ENCODE measurements at regions not wholly inside any gene's neighbourhood (a gene's known extent, or its start where the extent isn't known, plus 50 kb on each side); places are given as distances from the start of the nearest gene placed in this dataset.

GRCh38 chr5:97365918-97366317 is 182.9 kb upstream of the RIOK2 start (continued):
- TF ChIP-seq, protein P1, sequence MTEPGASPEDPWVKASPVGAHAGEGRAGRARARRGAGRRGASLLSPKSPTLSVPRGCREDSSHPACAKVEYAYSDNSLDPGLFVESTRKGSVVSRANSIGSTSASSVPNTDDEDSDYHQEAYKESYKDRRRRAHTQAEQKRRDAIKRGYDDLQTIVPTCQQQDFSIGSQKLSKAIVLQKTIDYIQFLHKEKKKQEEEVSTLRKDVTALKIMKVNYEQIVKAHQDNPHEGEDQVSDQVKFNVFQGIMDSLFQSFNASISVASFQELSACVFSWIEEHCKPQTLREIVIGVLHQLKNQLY (CRISPR knock-in tag; IDR thresholded peaks at IDR 0.05), result no peak
- no peak for TF ChIP-seq MXD4 (CRISPR knock-in tag; IDR thresholded peaks at IDR 0.05; ENCODE audit: borderline replicate concordance)

DNA sequence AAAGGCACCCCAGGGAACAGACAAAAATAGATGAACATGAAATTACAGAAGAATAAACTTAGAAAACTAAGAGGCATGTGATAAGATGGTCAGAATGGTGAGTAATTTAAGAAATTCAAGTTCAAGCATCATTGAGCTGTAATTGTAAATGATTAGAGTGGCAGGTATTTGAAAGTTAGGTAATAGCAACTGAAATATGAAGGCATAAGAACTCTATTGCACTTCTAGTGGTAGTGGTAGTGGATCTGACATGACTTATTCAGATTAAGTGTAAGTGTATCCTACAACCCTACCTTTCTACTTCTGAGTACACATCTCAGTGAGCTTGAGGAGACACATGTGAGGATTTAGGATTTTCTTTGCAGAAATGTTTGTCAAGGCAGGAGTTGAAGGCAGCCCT is 192.9 kb upstream of the RIOK2 start:
- Mint-ChIP-seq H3K36me3 (no peaks in the 10 kb centered on the region), H3K27ac (no peak overlapping the region), H3K27me3 (ENCODE audit: low read depth) (no peaks in the 10 kb centered on the region), H3K4me1 (no peaks in the 10 kb centered on the region), H3K9me3 (no peaks in the 10 kb centered on the region), H3K4me3 (no peak overlapping the region)
- ChIA-PET CTCF (no interaction called here), POLR2A (no interaction called here)
- DNase-seq (ENCODE audit: low spot score) (no peak), ATAC-seq (no peak)
- no peak for TF ChIP-seq CREM (CRISPR knock-in tag; IDR thresholded peaks at IDR 0.05)
- no peak for TF ChIP-seq ATF6 (CRISPR knock-in tag; IDR thresholded peaks at IDR 0.05)

GRCh38 chr5:97377582-97377981 is 194.5 kb upstream of the RIOK2 start:
- Mint-ChIP-seq H3K36me3 (no peaks in the 10 kb centered on the region), H3K27ac (no peak overlapping the region), H3K4me3 (no peak overlapping the region), H3K9me3 (no peaks in the 10 kb centered on the region), H3K27me3 (ENCODE audit: low read depth) (no peaks in the 10 kb centered on the region), H3K4me1 (no peaks in the 10 kb centered on the region)
- DNase-seq (ENCODE audit: low spot score) (no peak), ATAC-seq (no peak)
- POLR2A ChIA-PET, result no interaction called here
- TF ChIP-seq, protein P2, sequence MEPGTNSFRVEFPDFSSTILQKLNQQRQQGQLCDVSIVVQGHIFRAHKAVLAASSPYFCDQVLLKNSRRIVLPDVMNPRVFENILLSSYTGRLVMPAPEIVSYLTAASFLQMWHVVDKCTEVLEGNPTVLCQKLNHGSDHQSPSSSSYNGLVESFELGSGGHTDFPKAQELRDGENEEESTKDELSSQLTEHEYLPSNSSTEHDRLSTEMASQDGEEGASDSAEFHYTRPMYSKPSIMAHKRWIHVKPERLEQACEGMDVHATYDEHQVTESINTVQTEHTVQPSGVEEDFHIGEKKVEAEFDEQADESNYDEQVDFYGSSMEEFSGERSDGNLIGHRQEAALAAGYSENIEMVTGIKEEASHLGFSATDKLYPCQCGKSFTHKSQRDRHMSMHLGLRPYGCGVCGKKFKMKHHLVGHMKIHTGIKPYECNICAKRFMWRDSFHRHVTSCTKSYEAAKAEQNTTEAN (CRISPR knock-in tag; IDR thresholded peaks at IDR 0.05), result no peak
- no peak for TF ChIP-seq ZNF219 (CRISPR knock-in tag; IDR thresholded peaks at IDR 0.05; ENCODE audit: borderline replicate concordance)
- no peak for TF ChIP-seq RORB (CRISPR knock-in tag; IDR thresholded peaks at IDR 0.05)
- TF ChIP-seq NR3C1 (CRISPR knock-in tag; conservative IDR thresholded peaks at IDR 0.05; ENCODE audit: low read depth), result no peak
- TF ChIP-seq GTF2I (CRISPR knock-in tag; conservative IDR thresholded peaks at IDR 0.05), result no peak
- TF ChIP-seq, protein P3, sequence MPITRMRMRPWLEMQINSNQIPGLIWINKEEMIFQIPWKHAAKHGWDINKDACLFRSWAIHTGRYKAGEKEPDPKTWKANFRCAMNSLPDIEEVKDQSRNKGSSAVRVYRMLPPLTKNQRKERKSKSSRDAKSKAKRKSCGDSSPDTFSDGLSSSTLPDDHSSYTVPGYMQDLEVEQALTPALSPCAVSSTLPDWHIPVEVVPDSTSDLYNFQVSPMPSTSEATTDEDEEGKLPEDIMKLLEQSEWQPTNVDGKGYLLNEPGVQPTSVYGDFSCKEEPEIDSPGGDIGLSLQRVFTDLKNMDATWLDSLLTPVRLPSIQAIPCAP (CRISPR knock-in tag; IDR thresholded peaks at IDR 0.05), result no peak
- TF ChIP-seq NR1H2 (CRISPR knock-in tag; IDR thresholded peaks at IDR 0.05), result no peak
- no peak for TF ChIP-seq MYBL2 (CRISPR knock-in tag; IDR thresholded peaks at IDR 0.05)
- no peak for TF ChIP-seq TEAD1 (CRISPR knock-in tag; IDR thresholded peaks at IDR 0.05)
- no peak for TF ChIP-seq ZNF416 (CRISPR knock-in tag; IDR thresholded peaks at IDR 0.05)
- TF ChIP-seq ZNF317 (CRISPR knock-in tag; IDR thresholded peaks at IDR 0.05; ENCODE audit: borderline replicate concordance, low read depth), result no peak
- TF ChIP-seq MAX (CRISPR knock-in tag; IDR thresholded peaks at IDR 0.05), result no peak
- TF ChIP-seq ELF4 (CRISPR knock-in tag; IDR thresholded peaks at IDR 0.05; ENCODE audit: low read depth), result no peak
- no peak for TF ChIP-seq ZBTB21 (CRISPR knock-in tag; IDR thresholded peaks at IDR 0.05; ENCODE audit: borderline replicate concordance)
- CTCF ChIA-PET, result no interaction called here

GRCh38 chr5:97383996-97384395 is 200.9 kb upstream of the RIOK2 start:
- Mint-ChIP-seq H3K9me3 (peaks cover 23% of the 10 kb centered on the region), H3K36me3 (no peaks in the 10 kb centered on the region), H3K4me3 (no peak overlapping the region), H3K27me3 (ENCODE audit: low read depth) (no peaks in the 10 kb centered on the region), H3K4me1 (no peaks in the 10 kb centered on the region), H3K27ac (no peak overlapping the region)
- POLR2A ChIA-PET, result no interaction called here
- CTCF ChIA-PET, result no interaction called here
- no peak for ATAC-seq
- DNase-seq (ENCODE audit: low spot score), result no peak
- no peak for TF ChIP-seq ZNF512 (CRISPR knock-in tag; IDR thresholded peaks at IDR 0.05; ENCODE audit: borderline replicate concordance)
- no peak for TF ChIP-seq EMX1 (CRISPR knock-in tag; IDR thresholded peaks at IDR 0.05)
- no peak for TF ChIP-seq CDX4 (CRISPR knock-in tag; IDR thresholded peaks at IDR 0.05; ENCODE audit: borderline replicate concordance)
- TF ChIP-seq ZNF671 (CRISPR knock-in tag; IDR thresholded peaks at IDR 0.05), result no peak
- no peak for TF ChIP-seq USF2 (CRISPR knock-in tag; IDR thresholded peaks at IDR 0.05)
- TF ChIP-seq, protein P3 (CRISPR knock-in tag; IDR thresholded peaks at IDR 0.05), result no peak

Measured in WTC11 (cell line).